ENCODE measurements at regions not wholly inside any gene's neighbourhood (a gene's known extent, or its start where the extent isn't known, plus 50 kb on each side); places are given as distances from the start of the nearest gene placed in this dataset.

DNA sequence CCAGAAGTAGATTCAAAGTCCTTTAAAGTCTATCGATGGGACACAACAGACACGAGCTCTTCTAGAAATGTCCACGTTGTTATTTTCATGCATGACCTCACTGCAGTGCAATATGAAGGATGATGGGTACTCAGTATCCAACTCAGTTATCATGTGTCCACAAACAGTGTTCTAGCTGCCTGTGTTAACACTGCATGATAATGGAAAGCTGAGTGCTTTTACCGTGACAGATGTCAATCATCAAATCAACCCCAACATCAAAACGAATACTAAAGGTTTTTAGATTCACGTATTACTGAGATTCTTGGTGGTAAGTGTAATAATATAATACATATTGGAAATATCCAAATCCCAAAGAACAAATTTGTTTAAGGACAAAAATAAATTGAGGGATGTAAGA is 394.8 kb upstream of the TENM3 start:
- TF ChIP-seq TARDBP (IDR thresholded peaks at IDR 0.05; ENCODE audit: borderline replicate concordance) (no peak), POLR2AphosphoS5 (IDR thresholded peaks at IDR 0.05; ENCODE audit: low read length) (no peak), ZNF384 (IDR thresholded peaks at IDR 0.05; ENCODE audit: borderline replicate concordance, low read depth, low read length) (no peak), CREB1 (IDR thresholded peaks at IDR 0.05; ENCODE audit: low read depth) (no peak), CEBPB (IDR thresholded peaks at IDR 0.05; ENCODE audit: borderline replicate concordance in 1 of 2, low read depth in 2 of 2, low read length in 2 of 2) (no peak), BCL11A (IDR thresholded peaks at IDR 0.05; ENCODE audit: low read depth, low read length) (no peak)
- TF ChIP-seq, protein P1, sequence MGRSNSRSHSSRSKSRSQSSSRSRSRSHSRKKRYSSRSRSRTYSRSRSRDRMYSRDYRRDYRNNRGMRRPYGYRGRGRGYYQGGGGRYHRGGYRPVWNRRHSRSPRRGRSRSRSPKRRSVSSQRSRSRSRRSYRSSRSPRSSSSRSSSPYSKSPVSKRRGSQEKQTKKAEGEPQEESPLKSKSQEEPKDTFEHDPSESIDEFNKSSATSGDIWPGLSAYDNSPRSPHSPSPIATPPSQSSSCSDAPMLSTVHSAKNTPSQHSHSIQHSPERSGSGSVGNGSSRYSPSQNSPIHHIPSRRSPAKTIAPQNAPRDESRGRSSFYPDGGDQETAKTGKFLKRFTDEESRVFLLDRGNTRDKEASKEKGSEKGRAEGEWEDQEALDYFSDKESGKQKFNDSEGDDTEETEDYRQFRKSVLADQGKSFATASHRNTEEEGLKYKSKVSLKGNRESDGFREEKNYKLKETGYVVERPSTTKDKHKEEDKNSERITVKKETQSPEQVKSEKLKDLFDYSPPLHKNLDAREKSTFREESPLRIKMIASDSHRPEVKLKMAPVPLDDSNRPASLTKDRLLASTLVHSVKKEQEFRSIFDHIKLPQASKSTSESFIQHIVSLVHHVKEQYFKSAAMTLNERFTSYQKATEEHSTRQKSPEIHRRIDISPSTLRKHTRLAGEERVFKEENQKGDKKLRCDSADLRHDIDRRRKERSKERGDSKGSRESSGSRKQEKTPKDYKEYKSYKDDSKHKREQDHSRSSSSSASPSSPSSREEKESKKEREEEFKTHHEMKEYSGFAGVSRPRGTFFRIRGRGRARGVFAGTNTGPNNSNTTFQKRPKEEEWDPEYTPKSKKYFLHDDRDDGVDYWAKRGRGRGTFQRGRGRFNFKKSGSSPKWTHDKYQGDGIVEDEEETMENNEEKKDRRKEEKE (IDR thresholded peaks at IDR 0.05): no peak
- TF ChIP-seq, protein P2, sequence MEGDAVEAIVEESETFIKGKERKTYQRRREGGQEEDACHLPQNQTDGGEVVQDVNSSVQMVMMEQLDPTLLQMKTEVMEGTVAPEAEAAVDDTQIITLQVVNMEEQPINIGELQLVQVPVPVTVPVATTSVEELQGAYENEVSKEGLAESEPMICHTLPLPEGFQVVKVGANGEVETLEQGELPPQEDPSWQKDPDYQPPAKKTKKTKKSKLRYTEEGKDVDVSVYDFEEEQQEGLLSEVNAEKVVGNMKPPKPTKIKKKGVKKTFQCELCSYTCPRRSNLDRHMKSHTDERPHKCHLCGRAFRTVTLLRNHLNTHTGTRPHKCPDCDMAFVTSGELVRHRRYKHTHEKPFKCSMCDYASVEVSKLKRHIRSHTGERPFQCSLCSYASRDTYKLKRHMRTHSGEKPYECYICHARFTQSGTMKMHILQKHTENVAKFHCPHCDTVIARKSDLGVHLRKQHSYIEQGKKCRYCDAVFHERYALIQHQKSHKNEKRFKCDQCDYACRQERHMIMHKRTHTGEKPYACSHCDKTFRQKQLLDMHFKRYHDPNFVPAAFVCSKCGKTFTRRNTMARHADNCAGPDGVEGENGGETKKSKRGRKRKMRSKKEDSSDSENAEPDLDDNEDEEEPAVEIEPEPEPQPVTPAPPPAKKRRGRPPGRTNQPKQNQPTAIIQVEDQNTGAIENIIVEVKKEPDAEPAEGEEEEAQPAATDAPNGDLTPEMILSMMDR (IDR thresholded peaks at IDR 0.05 in 2 of 3, conservative IDR thresholded peaks at IDR 0.05 in 1 of 3; ENCODE audit: control insufficient read depth in 2 of 3, extremely low read depth in 1 of 3, insufficient read depth in 1 of 3, low read depth in 3 of 3, low read length in 3 of 3): no peak
- TF ChIP-seq, protein P3, sequence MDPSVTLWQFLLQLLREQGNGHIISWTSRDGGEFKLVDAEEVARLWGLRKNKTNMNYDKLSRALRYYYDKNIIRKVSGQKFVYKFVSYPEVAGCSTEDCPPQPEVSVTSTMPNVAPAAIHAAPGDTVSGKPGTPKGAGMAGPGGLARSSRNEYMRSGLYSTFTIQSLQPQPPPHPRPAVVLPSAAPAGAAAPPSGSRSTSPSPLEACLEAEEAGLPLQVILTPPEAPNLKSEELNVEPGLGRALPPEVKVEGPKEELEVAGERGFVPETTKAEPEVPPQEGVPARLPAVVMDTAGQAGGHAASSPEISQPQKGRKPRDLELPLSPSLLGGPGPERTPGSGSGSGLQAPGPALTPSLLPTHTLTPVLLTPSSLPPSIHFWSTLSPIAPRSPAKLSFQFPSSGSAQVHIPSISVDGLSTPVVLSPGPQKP (IDR thresholded peaks at IDR 0.05; ENCODE audit: low read depth, low read length): no peak
- TF ChIP-seq, protein P4, sequence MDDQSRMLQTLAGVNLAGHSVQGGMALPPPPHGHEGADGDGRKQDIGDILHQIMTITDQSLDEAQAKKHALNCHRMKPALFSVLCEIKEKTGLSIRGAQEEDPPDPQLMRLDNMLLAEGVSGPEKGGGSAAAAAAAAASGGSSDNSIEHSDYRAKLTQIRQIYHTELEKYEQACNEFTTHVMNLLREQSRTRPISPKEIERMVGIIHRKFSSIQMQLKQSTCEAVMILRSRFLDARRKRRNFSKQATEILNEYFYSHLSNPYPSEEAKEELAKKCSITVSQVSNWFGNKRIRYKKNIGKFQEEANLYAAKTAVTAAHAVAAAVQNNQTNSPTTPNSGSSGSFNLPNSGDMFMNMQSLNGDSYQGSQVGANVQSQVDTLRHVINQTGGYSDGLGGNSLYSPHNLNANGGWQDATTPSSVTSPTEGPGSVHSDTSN (IDR thresholded peaks at IDR 0.05; ENCODE audit: insufficient replicate concordance, low read depth, low read length): no peak
- TF ChIP-seq, protein P5, sequence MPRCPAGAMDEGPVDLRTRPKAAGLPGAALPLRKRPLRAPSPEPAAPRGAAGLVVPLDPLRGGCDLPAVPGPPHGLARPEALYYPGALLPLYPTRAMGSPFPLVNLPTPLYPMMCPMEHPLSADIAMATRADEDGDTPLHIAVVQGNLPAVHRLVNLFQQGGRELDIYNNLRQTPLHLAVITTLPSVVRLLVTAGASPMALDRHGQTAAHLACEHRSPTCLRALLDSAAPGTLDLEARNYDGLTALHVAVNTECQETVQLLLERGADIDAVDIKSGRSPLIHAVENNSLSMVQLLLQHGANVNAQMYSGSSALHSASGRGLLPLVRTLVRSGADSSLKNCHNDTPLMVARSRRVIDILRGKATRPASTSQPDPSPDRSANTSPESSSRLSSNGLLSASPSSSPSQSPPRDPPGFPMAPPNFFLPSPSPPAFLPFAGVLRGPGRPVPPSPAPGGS (IDR thresholded peaks at IDR 0.05; ENCODE audit: borderline replicate concordance, insufficient read depth, low read depth, low read length, poor library complexity, severe bottlenecking): no peak
- TF ChIP-seq, protein P6, sequence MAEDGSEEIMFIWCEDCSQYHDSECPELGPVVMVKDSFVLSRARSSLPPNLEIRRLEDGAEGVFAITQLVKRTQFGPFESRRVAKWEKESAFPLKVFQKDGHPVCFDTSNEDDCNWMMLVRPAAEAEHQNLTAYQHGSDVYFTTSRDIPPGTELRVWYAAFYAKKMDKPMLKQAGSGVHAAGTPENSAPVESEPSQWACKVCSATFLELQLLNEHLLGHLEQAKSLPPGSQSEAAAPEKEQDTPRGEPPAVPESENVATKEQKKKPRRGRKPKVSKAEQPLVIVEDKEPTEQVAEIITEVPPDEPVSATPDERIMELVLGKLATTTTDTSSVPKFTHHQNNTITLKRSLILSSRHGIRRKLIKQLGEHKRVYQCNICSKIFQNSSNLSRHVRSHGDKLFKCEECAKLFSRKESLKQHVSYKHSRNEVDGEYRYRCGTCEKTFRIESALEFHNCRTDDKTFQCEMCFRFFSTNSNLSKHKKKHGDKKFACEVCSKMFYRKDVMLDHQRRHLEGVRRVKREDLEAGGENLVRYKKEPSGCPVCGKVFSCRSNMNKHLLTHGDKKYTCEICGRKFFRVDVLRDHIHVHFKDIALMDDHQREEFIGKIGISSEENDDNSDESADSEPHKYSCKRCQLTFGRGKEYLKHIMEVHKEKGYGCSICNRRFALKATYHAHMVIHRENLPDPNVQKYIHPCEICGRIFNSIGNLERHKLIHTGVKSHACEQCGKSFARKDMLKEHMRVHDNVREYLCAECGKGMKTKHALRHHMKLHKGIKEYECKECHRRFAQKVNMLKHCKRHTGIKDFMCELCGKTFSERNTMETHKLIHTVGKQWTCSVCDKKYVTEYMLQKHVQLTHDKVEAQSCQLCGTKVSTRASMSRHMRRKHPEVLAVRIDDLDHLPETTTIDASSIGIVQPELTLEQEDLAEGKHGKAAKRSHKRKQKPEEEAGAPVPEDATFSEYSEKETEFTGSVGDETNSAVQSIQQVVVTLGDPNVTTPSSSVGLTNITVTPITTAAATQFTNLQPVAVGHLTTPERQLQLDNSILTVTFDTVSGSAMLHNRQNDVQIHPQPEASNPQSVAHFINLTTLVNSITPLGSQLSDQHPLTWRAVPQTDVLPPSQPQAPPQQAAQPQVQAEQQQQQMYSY (CRISPR knock-in tag; IDR thresholded peaks at IDR 0.05): no peak

All from GM12878 (cell line).